SK-N-SH (cell line): ENCODE measurements at regions not wholly inside any gene's neighbourhood (a gene's known extent, or its start where the extent isn't known, plus 50 kb on each side); places are given as distances from the start of the nearest gene placed in this dataset.

ENCODE experiments used
- EP300 ChIP-seq, 2 experiments: IDR thresholded peaks; 2 replicates each; pipeline versions ENCODE4 v1.4.0 to v1.6.1; 2012; ENCODE audit warnings: borderline replicate concordance in 1 of 2, low read depth in 1 of 2, low read length in 1 of 2
- EZH2phosphoT487 ChIP-seq: fragments of 200-600 bp; sonication (generic); IDR thresholded peaks from 2 replicates; pipeline ENCODE4 v1.6.1; 2017; ENCODE audit warnings: low read depth, mixed run types, mild to moderate bottlenecking, antibody characterized with exemption, moderate library complexity, borderline replicate concordance
- RAD21 ChIP-seq: IDR thresholded peaks from 2 replicates; pipeline ENCODE4 v1.6.1; 2012; ENCODE audit warnings: mild to moderate bottlenecking, low read length
- TF ChIP-seq, protein P1 (sequence below): fragments of 200-600 bp; sonication (generic); IDR thresholded peaks from 2 replicates; pipeline ENCODE4 v1.6.1; 2017; ENCODE audit warnings: antibody characterized with exemption, mild to moderate bottlenecking, moderate library complexity
- TF ChIP-seq, protein P2 (sequence below): IDR thresholded peaks from 2 replicates; pipeline ENCODE4 v1.4.0; 2012; ENCODE audit warnings: low read depth, borderline replicate concordance
- TF ChIP-seq, protein P3 (sequence below): IDR thresholded peaks from 2 replicates; pipeline ENCODE4 v1.4.0; 2012; ENCODE audit warnings: low read depth

DNA sequence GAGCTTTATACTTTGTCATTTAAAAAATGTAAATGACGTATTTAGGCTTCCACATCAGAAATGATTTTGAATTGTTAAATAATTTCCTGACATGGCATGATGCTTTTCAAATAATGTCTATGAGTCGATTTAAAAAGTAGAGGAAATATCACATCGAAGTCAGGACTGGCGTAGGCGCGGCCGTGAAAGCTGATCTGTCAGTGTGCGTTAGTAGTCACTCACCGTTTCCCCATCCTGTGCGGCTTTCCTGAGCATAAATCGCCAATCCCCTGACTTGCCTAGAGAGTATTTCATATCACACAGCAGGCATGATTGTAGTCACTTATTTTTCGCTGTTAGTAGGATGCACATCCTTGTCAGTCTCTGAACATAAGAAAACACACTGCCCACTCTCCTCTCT is 843.1 kb downstream of the SOCS6 start:
- TF ChIP-seq, protein P1, sequence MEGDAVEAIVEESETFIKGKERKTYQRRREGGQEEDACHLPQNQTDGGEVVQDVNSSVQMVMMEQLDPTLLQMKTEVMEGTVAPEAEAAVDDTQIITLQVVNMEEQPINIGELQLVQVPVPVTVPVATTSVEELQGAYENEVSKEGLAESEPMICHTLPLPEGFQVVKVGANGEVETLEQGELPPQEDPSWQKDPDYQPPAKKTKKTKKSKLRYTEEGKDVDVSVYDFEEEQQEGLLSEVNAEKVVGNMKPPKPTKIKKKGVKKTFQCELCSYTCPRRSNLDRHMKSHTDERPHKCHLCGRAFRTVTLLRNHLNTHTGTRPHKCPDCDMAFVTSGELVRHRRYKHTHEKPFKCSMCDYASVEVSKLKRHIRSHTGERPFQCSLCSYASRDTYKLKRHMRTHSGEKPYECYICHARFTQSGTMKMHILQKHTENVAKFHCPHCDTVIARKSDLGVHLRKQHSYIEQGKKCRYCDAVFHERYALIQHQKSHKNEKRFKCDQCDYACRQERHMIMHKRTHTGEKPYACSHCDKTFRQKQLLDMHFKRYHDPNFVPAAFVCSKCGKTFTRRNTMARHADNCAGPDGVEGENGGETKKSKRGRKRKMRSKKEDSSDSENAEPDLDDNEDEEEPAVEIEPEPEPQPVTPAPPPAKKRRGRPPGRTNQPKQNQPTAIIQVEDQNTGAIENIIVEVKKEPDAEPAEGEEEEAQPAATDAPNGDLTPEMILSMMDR: no peak
- TF ChIP-seq, protein P2, sequence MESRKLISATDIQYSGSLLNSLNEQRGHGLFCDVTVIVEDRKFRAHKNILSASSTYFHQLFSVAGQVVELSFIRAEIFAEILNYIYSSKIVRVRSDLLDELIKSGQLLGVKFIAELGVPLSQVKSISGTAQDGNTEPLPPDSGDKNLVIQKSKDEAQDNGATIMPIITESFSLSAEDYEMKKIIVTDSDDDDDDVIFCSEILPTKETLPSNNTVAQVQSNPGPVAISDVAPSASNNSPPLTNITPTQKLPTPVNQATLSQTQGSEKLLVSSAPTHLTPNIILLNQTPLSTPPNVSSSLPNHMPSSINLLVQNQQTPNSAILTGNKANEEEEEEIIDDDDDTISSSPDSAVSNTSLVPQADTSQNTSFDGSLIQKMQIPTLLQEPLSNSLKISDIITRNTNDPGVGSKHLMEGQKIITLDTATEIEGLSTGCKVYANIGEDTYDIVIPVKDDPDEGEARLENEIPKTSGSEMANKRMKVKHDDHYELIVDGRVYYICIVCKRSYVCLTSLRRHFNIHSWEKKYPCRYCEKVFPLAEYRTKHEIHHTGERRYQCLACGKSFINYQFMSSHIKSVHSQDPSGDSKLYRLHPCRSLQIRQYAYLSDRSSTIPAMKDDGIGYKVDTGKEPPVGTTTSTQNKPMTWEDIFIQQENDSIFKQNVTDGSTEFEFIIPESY: no peak
- TF ChIP-seq EP300 (IDR thresholded peaks at IDR 0.05; ENCODE audit: borderline replicate concordance in 1 of 2, low read depth in 1 of 2, low read length in 1 of 2) (no peak), EZH2phosphoT487 (no peak), RAD21 (no peak)
- TF ChIP-seq, protein P3, sequence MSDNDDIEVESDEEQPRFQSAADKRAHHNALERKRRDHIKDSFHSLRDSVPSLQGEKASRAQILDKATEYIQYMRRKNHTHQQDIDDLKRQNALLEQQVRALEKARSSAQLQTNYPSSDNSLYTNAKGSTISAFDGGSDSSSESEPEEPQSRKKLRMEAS: no peak
